ENCODE measurements at regions not wholly inside any gene's neighbourhood (a gene's known extent, or its start where the extent isn't known, plus 50 kb on each side); places are given as distances from the start of the nearest gene placed in this dataset.
"Not testable (repeated sequence)": the region's sequence is repeated elsewhere in the genome, so short reads cannot be mapped to it uniquely, and the experiment has no call there.

DNA sequence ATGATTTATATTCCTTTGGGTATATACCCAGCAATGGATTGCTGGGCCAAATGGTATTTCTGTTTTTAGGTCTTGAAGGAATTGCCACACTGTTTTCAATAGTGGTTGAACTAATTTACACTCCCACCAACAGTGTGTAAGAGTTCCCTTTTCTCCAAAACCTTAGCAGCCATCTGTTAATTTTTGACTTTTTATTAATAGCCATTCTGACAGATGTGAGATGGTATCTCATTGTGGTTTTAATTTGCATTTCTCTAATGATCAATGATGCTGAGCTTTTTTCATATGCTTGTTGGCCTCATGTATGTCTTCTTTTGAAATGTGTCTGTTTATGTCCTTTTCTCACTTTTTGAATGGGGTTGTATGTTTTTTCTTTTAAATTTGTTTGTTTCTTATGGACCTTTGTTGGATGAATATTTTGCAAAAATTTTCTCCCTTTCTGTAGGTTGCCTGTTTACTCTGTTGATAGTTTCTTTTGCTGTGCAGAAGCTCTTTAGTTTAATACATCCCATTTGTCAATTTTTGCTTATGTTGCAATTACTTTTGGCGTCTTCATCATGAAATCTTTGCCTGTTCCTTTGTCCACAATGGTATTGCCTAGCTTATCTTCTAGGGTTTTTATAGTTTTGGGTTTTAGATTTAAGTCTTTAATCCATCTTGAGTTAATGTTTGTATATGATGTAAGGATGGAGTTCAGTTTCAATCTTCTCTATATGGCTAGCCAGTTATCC lies 119.7 kb upstream of the XIRP2 start:
- TF ChIP-seq, protein P1, sequence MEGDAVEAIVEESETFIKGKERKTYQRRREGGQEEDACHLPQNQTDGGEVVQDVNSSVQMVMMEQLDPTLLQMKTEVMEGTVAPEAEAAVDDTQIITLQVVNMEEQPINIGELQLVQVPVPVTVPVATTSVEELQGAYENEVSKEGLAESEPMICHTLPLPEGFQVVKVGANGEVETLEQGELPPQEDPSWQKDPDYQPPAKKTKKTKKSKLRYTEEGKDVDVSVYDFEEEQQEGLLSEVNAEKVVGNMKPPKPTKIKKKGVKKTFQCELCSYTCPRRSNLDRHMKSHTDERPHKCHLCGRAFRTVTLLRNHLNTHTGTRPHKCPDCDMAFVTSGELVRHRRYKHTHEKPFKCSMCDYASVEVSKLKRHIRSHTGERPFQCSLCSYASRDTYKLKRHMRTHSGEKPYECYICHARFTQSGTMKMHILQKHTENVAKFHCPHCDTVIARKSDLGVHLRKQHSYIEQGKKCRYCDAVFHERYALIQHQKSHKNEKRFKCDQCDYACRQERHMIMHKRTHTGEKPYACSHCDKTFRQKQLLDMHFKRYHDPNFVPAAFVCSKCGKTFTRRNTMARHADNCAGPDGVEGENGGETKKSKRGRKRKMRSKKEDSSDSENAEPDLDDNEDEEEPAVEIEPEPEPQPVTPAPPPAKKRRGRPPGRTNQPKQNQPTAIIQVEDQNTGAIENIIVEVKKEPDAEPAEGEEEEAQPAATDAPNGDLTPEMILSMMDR (IDR thresholded peaks at IDR 0.05; ENCODE audit: insufficient read depth, low read depth, low read length, missing control alignments): no peak
- no peak for DNase-seq (ENCODE audit: low read depth)
- H3K4me3 ChIP-seq (ENCODE audit: low read depth, low read length): no peak overlapping the region

DNA sequence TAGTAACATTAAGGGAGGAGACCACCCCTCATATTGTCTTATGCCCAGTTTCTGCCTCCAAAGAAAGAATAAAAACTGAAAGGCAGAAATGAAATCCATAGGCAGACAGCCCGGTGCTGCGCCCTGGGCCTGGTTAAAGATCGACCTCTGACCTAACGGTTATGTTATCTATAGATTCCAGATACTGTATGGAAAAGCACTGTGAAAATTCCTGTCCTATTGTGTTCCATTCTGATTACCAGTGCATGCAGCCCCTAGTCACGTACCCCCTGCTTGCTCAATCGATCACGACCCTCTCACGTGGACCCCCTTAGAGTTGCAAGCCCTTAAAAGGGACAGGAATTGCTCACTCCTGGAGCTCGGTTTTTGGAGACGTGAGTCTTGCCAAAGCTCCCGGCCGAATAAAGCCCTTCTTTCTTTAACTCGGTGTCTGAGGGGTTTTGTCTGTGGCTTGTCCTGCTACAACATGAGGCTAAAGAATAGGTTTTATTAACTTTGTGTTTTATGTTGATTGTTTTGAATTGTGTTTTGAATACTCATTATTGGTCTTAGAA lies 121.4 kb upstream of the XIRP2 start:
- not testable (repeated sequence) for H3K4me3 ChIP-seq (ENCODE audit: low read depth, low read length); DNase-seq (ENCODE audit: low read depth)

DNA sequence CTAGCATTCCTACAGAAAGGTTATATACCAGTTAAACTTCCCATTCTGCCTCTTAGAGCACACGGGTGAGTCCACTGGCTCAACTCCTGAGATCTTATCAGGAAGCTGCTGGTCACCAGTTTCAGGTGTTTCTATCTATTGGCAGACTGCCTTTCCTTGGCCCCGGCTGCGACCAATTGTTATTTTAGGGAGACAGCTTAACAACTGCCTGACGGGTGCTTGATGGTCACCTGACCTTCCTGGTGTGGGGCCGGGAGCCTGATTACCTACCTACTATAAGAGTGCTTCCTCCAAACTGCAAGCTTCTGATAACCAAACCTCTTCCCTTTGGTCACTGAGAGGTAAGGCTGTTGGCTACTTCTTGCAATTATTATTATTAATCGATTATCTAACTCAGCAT lies 122.1 kb upstream of the XIRP2 start:
- no peak for DNase-seq (ENCODE audit: low read depth)
- H3K4me3 ChIP-seq (ENCODE audit: low read depth, low read length): no peak overlapping the region
- TF ChIP-seq, protein P1 (IDR thresholded peaks at IDR 0.05; ENCODE audit: insufficient read depth, low read depth, low read length, missing control alignments): no peak

DNA sequence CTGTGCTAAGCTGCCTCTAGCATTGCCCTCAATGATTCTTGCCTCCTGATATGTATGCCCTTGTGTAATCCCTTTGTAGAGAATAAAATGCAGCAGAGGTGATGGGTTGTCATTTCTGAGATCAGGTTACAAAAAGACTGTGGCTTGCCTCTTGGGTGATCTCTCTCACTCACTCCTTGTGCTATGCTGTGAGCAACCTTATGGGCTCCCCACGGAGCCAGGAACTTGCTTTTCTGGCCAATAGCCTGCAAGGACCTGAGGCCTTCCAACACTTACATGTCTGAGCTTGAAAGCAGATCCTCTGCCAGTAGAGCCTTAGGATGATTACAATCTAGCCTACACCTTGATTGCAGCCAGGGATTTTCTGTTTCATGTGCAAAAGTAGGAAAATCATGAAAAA lies 123.1 kb upstream of the XIRP2 start:
- DNase-seq (ENCODE audit: low read depth): no peak
- TF ChIP-seq, protein P1 (IDR thresholded peaks at IDR 0.05; ENCODE audit: insufficient read depth, low read depth, low read length, missing control alignments): no peak
- no peak overlapping the region for H3K4me3 ChIP-seq (ENCODE audit: low read depth, low read length)

DNA sequence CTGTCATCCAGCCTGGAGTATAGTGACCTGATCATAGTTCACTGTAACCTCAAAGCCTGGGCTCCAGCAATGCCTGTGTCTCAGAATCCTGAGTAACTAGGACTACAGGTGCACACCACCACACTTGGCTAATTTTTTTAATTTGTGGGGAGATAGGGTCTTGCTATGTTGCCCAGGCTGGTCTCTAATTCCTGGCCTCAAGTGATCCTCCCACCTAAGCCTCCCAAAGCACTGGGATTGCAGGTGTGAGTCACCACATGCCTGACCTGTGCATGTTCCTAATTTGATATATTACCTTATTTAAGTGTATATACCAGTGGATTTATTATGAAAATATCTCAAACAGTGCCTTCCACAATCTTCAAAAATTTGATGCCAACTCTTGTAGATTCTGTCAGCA lies 123.6 kb upstream of the XIRP2 start:
- no peak overlapping the region for H3K4me3 ChIP-seq (ENCODE audit: low read depth, low read length)
- TF ChIP-seq, protein P1 (IDR thresholded peaks at IDR 0.05; ENCODE audit: insufficient read depth, low read depth, low read length, missing control alignments): no peak
- no peak for DNase-seq (ENCODE audit: low read depth)

DNA sequence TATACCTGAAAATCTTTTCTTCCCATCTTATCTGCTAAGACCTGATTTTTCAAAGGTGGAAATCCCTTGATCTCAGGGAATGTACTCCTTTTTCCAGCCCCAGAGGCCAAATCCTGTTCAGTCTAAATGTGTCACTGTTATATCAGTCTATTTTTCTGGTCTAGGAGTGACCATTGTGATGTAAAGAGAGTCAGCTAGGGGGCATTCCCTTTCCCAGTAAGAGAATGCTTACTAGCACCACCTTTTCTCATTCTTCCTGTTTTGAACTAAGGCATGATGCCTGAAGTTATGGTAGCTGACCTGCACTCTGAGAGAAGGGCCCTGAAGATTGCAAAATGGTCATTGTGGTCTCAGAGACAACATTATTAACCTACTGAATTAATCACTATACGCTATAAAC lies 124.1 kb upstream of the XIRP2 start:
- TF ChIP-seq, protein P1 (IDR thresholded peaks at IDR 0.05; ENCODE audit: insufficient read depth, low read depth, low read length, missing control alignments): no peak
- H3K4me3 ChIP-seq (ENCODE audit: low read depth, low read length): no peak overlapping the region
- no peak for DNase-seq (ENCODE audit: low read depth)

DNA sequence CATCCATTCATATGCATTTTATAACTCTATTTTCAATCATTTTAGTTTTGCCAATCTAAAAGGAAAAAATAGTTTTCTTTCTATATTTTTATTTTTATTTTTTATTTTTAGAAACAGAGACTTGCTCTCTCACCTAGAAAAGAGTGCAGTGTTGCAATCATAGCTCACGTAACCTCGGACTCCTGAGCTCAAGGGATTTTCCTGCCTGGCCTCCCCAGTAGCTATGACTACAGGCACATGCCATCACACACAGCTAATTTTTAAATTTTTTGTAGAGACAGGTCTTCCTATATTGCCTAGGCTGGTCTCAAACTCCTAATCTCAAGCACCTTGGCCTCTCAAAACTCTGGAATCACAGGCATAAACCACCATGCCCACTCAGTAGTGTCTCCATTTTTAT lies 125.5 kb upstream of the XIRP2 start:
- no peak for DNase-seq (ENCODE audit: low read depth)
- no peak overlapping the region for H3K4me3 ChIP-seq (ENCODE audit: low read depth, low read length)
- TF ChIP-seq, protein P1 (IDR thresholded peaks at IDR 0.05; ENCODE audit: insufficient read depth, low read depth, low read length, missing control alignments): no peak
